Brain microvascular endothelial cell (primary cell): ENCODE measurements at regions not wholly inside any gene's neighbourhood (a gene's known extent, or its start where the extent isn't known, plus 50 kb on each side); places are given as distances from the start of the nearest gene placed in this dataset.

Experiments used
- DNase-seq: peaks from one replicate; pipeline ENCODE4 v3.0.0-alpha.2; 2020
- H3K27ac ChIP-seq: fragments of 250-450 bp; sonication (Bioruptor Pico); 2 replicates; pipeline ENCODE4 v1.5.1; 2020; ENCODE audit warnings: mild to moderate bottlenecking, moderate library complexity
- H3K27me3 ChIP-seq: fragments of 250-450 bp; sonication (Bioruptor Pico); replicated peaks from 2 replicates; pipeline ENCODE4 v1.5.1; 2020; ENCODE audit warnings: mild to moderate bottlenecking
- H3K36me3 ChIP-seq: fragments of 250-450 bp; sonication (Bioruptor Pico); replicated peaks from 2 replicates; pipeline ENCODE4 v1.5.1; 2020; ENCODE audit warnings: mild to moderate bottlenecking
- H3K4me3 ChIP-seq: 2 replicates; pipeline ENCODE4 v1.5.1; 2011; ENCODE audit warnings: low read depth, mild to moderate bottlenecking, control low read depth, low read length, moderate library complexity
- CTCF ChIP-seq: IDR thresholded peaks from 2 replicates; pipeline ENCODE4 v1.5.1; 2011; ENCODE audit warnings: low read depth, mild to moderate bottlenecking, moderate library complexity, low read length, control low read depth, inconsistent platforms; ENCODE audit errors: missing control alignments
- in situ Hi-C: cut with HindIII; loops from 2 replicates; pipeline ENCODE4 v1.10.0; 2017; ENCODE audit warnings: low sequenced_read_pairs, low pct_ligation_motif_present

- in situ Hi-C loops: no loop called here
- no peaks in the 10 kb centered on the region for H3K27me3 ChIP-seq
- no peak overlapping the region for H3K4me3 ChIP-seq
- H3K36me3 ChIP-seq: no peaks in the 10 kb centered on the region
- no peak overlapping the region for H3K27ac ChIP-seq
- no peak for DNase-seq
- no peak for TF ChIP-seq CTCF
Measured at GRCh38 chr10:124270530-124271327, 148.0 kb downstream of the OAT start.

GRCh38 chr10:124268976-124269375, 149.7 kb downstream of the OAT start:
- in situ Hi-C loops: no loop called here
- no peak for TF ChIP-seq CTCF
- Histone ChIP-seq H3K27ac (no peak overlapping the region), H3K27me3 (no peaks in the 10 kb centered on the region), H3K4me3 (no peak overlapping the region), H3K36me3 (no peaks in the 10 kb centered on the region)
- no peak for DNase-seq

- DNase-seq: no peak
- TF ChIP-seq CTCF: no peak
- Histone ChIP-seq H3K27me3 (no peaks in the 10 kb centered on the region), H3K4me3 (no peak overlapping the region), H3K36me3 (no peaks in the 10 kb centered on the region), H3K27ac (no peak overlapping the region)
- in situ Hi-C loops: no loop called here
Measured at GRCh38 chr10:124267911-124268549, 150.7 kb downstream of the OAT start.

- in situ Hi-C loops: no loop called here
- H3K27ac ChIP-seq: no peak overlapping the region
- DNase-seq: no peak
- no peak for TF ChIP-seq CTCF
- H3K4me3 ChIP-seq: no peak overlapping the region
- H3K27me3 ChIP-seq: no peaks in the 10 kb centered on the region
- H3K36me3 ChIP-seq: no peaks in the 10 kb centered on the region
Measured at GRCh38 chr10:124267231-124267885, 151.4 kb downstream of the OAT start.

GRCh38 chr10:124266468-124267230, 152.1 kb downstream of the OAT start:
- in situ Hi-C loops: no loop called here
- H3K36me3 ChIP-seq: no peaks in the 10 kb centered on the region
- no peak overlapping the region for H3K27ac ChIP-seq
- no peak overlapping the region for H3K4me3 ChIP-seq
- H3K27me3 ChIP-seq: no peaks in the 10 kb centered on the region
- no peak for TF ChIP-seq CTCF
- DNase-seq: no peak
